ENCODE measurements at regions not wholly inside any gene's neighbourhood (a gene's known extent, or its start where the extent isn't known, plus 50 kb on each side); places are given as distances from the start of the nearest gene placed in this dataset.

DNA sequence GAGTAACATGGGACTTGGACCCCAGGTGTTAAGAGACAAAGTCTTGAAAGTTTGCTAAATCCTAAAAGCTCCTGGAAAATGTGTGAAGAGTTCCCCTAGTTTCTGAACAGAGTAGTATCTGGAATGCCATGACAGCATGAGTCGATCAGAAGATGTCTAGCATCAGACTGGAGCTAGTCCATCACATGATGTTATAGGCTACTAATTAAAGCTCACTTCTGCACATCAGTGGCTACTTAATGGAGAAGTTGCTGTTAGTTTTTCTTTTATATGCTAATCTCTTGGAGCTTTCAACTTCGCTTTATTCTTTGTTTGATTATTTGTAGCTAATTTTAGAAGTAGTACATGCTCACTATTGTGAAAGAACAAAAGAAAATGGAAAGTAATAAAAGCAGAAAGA lies 471.3 kb upstream of the KLF4 start:
- DNase-seq (ENCODE audit: extremely low spot score, unreplicated experiment) = no peak
- TF ChIP-seq, protein P1, sequence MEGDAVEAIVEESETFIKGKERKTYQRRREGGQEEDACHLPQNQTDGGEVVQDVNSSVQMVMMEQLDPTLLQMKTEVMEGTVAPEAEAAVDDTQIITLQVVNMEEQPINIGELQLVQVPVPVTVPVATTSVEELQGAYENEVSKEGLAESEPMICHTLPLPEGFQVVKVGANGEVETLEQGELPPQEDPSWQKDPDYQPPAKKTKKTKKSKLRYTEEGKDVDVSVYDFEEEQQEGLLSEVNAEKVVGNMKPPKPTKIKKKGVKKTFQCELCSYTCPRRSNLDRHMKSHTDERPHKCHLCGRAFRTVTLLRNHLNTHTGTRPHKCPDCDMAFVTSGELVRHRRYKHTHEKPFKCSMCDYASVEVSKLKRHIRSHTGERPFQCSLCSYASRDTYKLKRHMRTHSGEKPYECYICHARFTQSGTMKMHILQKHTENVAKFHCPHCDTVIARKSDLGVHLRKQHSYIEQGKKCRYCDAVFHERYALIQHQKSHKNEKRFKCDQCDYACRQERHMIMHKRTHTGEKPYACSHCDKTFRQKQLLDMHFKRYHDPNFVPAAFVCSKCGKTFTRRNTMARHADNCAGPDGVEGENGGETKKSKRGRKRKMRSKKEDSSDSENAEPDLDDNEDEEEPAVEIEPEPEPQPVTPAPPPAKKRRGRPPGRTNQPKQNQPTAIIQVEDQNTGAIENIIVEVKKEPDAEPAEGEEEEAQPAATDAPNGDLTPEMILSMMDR (IDR thresholded peaks at IDR 0.05) = no peak
- Mint-ChIP-seq H3K36me3 (ENCODE audit: unreplicated experiment) (no peaks in the 10 kb centered on the region), H3K4me3 (ENCODE audit: unreplicated experiment) (no peak overlapping the region), H3K4me1 (ENCODE audit: unreplicated experiment) (no peaks in the 10 kb centered on the region), H3K9me3 (ENCODE audit: unreplicated experiment) (no peaks in the 10 kb centered on the region), H3K27me3 (ENCODE audit: unreplicated experiment) (peaks cover 40% of the 10 kb centered on the region), H3K27ac (ENCODE audit: unreplicated experiment) (no peak overlapping the region)

DNA sequence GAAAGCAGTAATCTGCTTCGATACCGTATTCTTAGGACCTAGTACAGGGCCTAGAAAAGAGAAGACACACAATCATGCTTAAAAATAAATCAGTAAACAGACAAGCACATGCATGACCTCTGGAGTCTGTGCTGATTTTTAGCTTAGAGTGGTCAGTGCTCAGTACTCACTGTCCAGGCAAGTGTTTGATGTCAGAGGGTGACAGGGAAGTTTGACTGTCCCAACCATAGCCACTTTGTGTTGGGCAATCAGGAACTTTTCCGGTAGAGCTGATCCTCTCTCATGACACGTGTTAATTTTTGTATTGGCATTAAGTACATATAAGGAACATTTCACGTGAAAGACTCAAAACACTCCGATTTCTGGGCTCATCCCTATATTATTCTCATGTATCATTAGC lies 464.7 kb upstream of the KLF4 start:
- Mint-ChIP-seq H3K36me3 (ENCODE audit: unreplicated experiment) (no peaks in the 10 kb centered on the region), H3K27ac (ENCODE audit: unreplicated experiment) (no peak overlapping the region), H3K27me3 (ENCODE audit: unreplicated experiment) (peaks cover 13% of the 10 kb centered on the region), H3K4me1 (ENCODE audit: unreplicated experiment) (no peaks in the 10 kb centered on the region), H3K9me3 (ENCODE audit: unreplicated experiment) (peaks cover 10% of the 10 kb centered on the region), H3K4me3 (ENCODE audit: unreplicated experiment) (no peak overlapping the region)
- TF ChIP-seq, protein P1 (IDR thresholded peaks at IDR 0.05) = no peak
- DNase-seq (ENCODE audit: extremely low spot score, unreplicated experiment) = no peak

DNA sequence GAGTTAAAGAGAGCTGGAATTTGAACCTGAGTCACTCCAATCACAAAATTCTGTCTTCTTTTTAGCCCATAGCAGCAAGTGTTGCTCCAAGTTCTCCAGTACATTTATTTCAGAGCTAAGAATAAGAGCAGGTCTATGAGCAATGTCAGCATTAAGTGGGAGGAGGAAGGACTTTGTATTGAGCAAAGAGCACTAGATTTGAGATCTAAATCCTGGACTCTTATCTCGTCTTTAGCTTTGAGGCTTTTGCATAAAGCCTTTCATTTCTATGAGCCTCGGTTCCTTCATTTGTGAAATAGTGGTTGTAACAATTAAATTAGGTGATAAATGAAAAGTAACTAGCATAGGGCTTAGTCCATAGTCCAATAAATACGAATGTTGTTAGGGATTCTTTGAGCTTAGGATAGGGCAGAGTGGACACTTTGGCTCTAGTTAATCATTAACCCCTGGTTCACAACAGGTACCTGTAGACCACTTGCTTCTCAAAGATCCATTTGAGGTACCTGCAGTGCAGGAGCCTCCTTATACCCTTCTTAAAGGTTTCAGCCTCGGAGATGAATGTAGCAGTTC lies 464.1 kb upstream of the KLF4 start:
- H3K4me3 Mint-ChIP-seq (ENCODE audit: unreplicated experiment) = no peak overlapping the region
- DNase-seq (ENCODE audit: extremely low spot score, unreplicated experiment) = no peak
- peaks cover 10% of the 10 kb centered on the region for H3K9me3 Mint-ChIP-seq (ENCODE audit: unreplicated experiment)
- TF ChIP-seq, protein P1 (IDR thresholded peaks at IDR 0.05) = no peak
- H3K36me3 Mint-ChIP-seq (ENCODE audit: unreplicated experiment) = no peaks in the 10 kb centered on the region
- H3K27ac Mint-ChIP-seq (ENCODE audit: unreplicated experiment) = no peak overlapping the region
- peaks cover 8% of the 10 kb centered on the region for H3K27me3 Mint-ChIP-seq (ENCODE audit: unreplicated experiment)
- H3K4me1 Mint-ChIP-seq (ENCODE audit: unreplicated experiment) = peaks cover 2% of the 10 kb centered on the region

DNA sequence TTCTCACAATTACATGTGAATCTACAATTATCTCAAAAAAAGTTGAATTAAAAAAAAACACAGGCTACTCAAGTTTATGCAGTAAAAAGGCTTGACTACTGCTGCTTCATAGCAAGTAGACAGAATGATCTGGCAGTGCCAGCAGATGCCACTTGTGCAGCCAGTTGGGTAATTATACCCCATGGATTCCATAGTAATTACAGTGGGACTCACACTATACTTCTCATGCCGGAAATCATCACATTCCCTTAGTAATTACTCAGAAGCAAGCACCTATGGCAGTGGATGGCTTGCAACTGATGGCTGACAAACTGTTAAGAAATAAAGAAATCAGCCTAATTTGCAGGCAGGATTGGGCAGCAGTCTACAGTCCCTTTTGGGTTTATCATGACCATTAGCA lies 463.2 kb upstream of the KLF4 start:
- TF ChIP-seq, protein P1 (IDR thresholded peaks at IDR 0.05) = no peak
- H3K27ac Mint-ChIP-seq (ENCODE audit: unreplicated experiment) = no peak overlapping the region
- no peaks in the 10 kb centered on the region for H3K36me3 Mint-ChIP-seq (ENCODE audit: unreplicated experiment)
- H3K9me3 Mint-ChIP-seq (ENCODE audit: unreplicated experiment) = peaks cover 10% of the 10 kb centered on the region
- H3K4me3 Mint-ChIP-seq (ENCODE audit: unreplicated experiment) = no peak overlapping the region
- H3K4me1 Mint-ChIP-seq (ENCODE audit: unreplicated experiment) = peaks cover 10% of the 10 kb centered on the region
- H3K27me3 Mint-ChIP-seq (ENCODE audit: unreplicated experiment) = peaks cover 5% of the 10 kb centered on the region
- DNase-seq (ENCODE audit: extremely low spot score, unreplicated experiment) = no peak

DNA sequence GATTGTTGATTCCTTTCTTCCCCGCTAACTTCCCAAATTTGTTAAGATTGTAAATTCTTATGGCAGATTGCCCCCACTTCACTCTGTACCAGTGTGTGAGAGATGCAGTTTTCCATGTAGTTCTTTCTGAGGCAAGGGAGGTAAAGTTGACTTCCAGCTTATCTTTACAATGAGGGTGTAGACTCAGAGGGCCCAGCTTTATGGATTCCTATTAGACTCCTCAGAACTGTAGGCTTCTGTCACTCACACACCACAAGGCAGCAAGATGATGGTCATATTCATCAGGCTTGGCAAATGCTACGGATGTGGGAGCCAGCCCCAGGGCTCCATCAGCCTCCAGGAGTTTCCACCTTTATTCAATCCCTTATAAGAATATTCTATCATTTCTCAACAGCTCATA lies 461.9 kb upstream of the KLF4 start:
- no peaks in the 10 kb centered on the region for H3K36me3 Mint-ChIP-seq (ENCODE audit: unreplicated experiment)
- peaks cover 10% of the 10 kb centered on the region for H3K9me3 Mint-ChIP-seq (ENCODE audit: unreplicated experiment)
- no peak overlapping the region for H3K4me3 Mint-ChIP-seq (ENCODE audit: unreplicated experiment)
- H3K27ac Mint-ChIP-seq (ENCODE audit: unreplicated experiment) = no peak overlapping the region
- peaks cover 10% of the 10 kb centered on the region for H3K4me1 Mint-ChIP-seq (ENCODE audit: unreplicated experiment)
- peaks cover 5% of the 10 kb centered on the region for H3K27me3 Mint-ChIP-seq (ENCODE audit: unreplicated experiment)
- TF ChIP-seq, protein P1 (IDR thresholded peaks at IDR 0.05) = no peak
- DNase-seq (ENCODE audit: extremely low spot score, unreplicated experiment) = no peak

Data from osteocyte (in vitro differentiated cells).